ENCODE measurements at regions not wholly inside any gene's neighbourhood (a gene's known extent, or its start where the extent isn't known, plus 50 kb on each side); places are given as distances from the start of the nearest gene placed in this dataset.

- Histone ChIP-seq H3K4me2 (ENCODE audit: control insufficient read depth, extremely low read depth, insufficient read depth, low read depth, low read length) (no peak overlapping the region), H3K9me3 (ENCODE audit: control insufficient read depth, low read depth, low read length) (no peaks in the 10 kb centered on the region), H3K36me3 (ENCODE audit: control insufficient read depth in 2 of 2, extremely low read depth in 1 of 2, insufficient read depth in 2 of 2, low read length in 2 of 2) (no peaks in the 10 kb centered on the region), H4K20me1 (ENCODE audit: control insufficient read depth, extremely low read depth, insufficient read depth, low read length) (no peaks in the 10 kb centered on the region), H3K4me3 (ENCODE audit: control insufficient read depth in 2 of 3, extremely low read depth in 1 of 3, insufficient read depth in 2 of 3, low read depth in 1 of 3, low read length in 3 of 3) (no peak overlapping the region), H3K9me1 (ENCODE audit: control insufficient read depth, extremely low read depth, insufficient read depth, low read length) (no peaks in the 10 kb centered on the region), H3K27ac (ENCODE audit: control insufficient read depth, insufficient read depth, low read length) (no peak overlapping the region), H2AFZ (ENCODE audit: control insufficient read depth, low read length) (no peak overlapping the region), H3K27me3 (ENCODE audit: control insufficient read depth, extremely low read depth, insufficient read depth, low read length) (no peaks in the 10 kb centered on the region), H3K79me2 (ENCODE audit: control insufficient read depth, insufficient read depth, low read length) (no peaks in the 10 kb centered on the region), H3K9ac (ENCODE audit: control insufficient read depth, extremely low read depth, insufficient read depth, low read length) (no peak overlapping the region), H3K4me1 (ENCODE audit: control insufficient read depth, extremely low read depth, insufficient read depth, low read length) (no peaks in the 10 kb centered on the region)
- no peak for DNase-seq (ENCODE audit: low read depth, low spot score)
- no peak for TF ChIP-seq EZH2 (IDR thresholded peaks at IDR 0.05; ENCODE audit: low read length)
- no peak for TF ChIP-seq CTCF (optimal IDR thresholded peaks at IDR 0.05 in 1 of 3, IDR thresholded peaks at IDR 0.05 in 1 of 3, conservative IDR thresholded peaks at IDR 0.05 in 1 of 3; ENCODE audit: extremely low read depth in 1 of 3, insufficient read depth in 2 of 3, low read length in 3 of 3)
- dilution Hi-C loops (cut with MboI; ENCODE audit: extremely low pct_ligation_motif_present, low sequenced_read_pairs) = no loop called here
- no peak for FAIRE-seq
Observed at GRCh38 chr9:80448996-80449395, 877.2 kb downstream of the TLE4 start.

- H3K36me3 ChIP-seq (ENCODE audit: control insufficient read depth in 2 of 2, extremely low read depth in 1 of 2, insufficient read depth in 2 of 2, low read length in 2 of 2) = no peaks in the 10 kb centered on the region
- H3K4me1 ChIP-seq (ENCODE audit: control insufficient read depth, extremely low read depth, insufficient read depth, low read length) = no peaks in the 10 kb centered on the region
- dilution Hi-C loops (cut with MboI; ENCODE audit: extremely low pct_ligation_motif_present, low sequenced_read_pairs) = no loop called here
- no peak overlapping the region for H3K4me2 ChIP-seq (ENCODE audit: control insufficient read depth, extremely low read depth, insufficient read depth, low read depth, low read length)
- no peak for DNase-seq (ENCODE audit: low read depth, low spot score)
- H3K9ac ChIP-seq (ENCODE audit: control insufficient read depth, extremely low read depth, insufficient read depth, low read length) = no peak overlapping the region
- no peak for FAIRE-seq
- H4K20me1 ChIP-seq (ENCODE audit: control insufficient read depth, extremely low read depth, insufficient read depth, low read length) = no peaks in the 10 kb centered on the region
- no peaks in the 10 kb centered on the region for H3K9me1 ChIP-seq (ENCODE audit: control insufficient read depth, extremely low read depth, insufficient read depth, low read length)
- H3K27ac ChIP-seq (ENCODE audit: control insufficient read depth, insufficient read depth, low read length) = no peak overlapping the region
- H2AFZ ChIP-seq (ENCODE audit: control insufficient read depth, low read length) = no peak overlapping the region
- no peaks in the 10 kb centered on the region for H3K27me3 ChIP-seq (ENCODE audit: control insufficient read depth, extremely low read depth, insufficient read depth, low read length)
- H3K4me3 ChIP-seq (ENCODE audit: control insufficient read depth in 2 of 3, extremely low read depth in 1 of 3, insufficient read depth in 2 of 3, low read depth in 1 of 3, low read length in 3 of 3) = no peak overlapping the region
- TF ChIP-seq EZH2 (IDR thresholded peaks at IDR 0.05; ENCODE audit: low read length) (no peak), CTCF (optimal IDR thresholded peaks at IDR 0.05 in 1 of 3, IDR thresholded peaks at IDR 0.05 in 1 of 3, conservative IDR thresholded peaks at IDR 0.05 in 1 of 3; ENCODE audit: extremely low read depth in 1 of 3, insufficient read depth in 2 of 3, low read length in 3 of 3) (no peak)
- no peaks in the 10 kb centered on the region for H3K79me2 ChIP-seq (ENCODE audit: control insufficient read depth, insufficient read depth, low read length)
- H3K9me3 ChIP-seq (ENCODE audit: control insufficient read depth, low read depth, low read length) = no peaks in the 10 kb centered on the region
Observed at GRCh38 chr9:80447876-80448275, 876.1 kb downstream of the TLE4 start.
